ENCODE measurements at regions not wholly inside any gene's neighbourhood (a gene's known extent, or its start where the extent isn't known, plus 50 kb on each side); places are given as distances from the start of the nearest gene placed in this dataset.
"Not testable (repeated sequence)": the region's sequence is repeated elsewhere in the genome, so short reads cannot be mapped to it uniquely, and the experiment has no call there.

DNA sequence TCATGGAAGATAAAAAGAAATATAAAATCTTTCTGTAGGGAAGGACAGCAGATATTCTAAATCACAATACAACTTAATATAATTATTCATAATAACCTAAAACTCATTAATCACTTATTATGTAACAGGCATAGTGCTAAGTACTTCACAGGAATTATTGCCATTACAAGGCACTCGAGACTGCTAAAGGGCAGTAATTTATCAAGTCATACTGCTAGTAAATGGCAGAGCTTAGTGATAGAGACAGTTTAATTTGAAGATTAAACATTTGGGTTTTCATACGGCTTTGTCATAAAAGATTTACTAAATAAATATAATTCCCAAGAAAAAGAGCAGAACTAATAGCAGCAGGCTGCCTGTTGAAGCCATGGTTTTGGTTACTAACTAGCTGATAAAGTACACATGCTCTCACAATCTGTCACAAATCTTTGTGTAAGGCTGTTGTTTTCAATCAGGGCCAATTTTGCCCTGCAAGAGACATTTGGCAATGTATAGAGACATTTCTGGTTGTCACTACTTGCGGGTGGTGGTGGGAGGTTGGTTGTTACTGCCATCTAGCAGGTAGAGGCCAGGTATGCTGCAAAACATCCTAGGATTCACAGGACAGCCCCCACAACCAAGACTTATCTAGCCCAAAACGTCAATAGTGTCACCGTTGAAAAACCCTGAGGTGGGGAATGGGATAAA is 233.3 kb upstream of the CACNA2D1 start:
- no peak overlapping the region for H3K9ac ChIP-seq (ENCODE audit: low read length in 5 of 5)
- no peaks in the 10 kb centered on the region for H3K27me3 ChIP-seq (ENCODE audit: control insufficient read depth in 5 of 5, insufficient read depth in 4 of 5, low read length in 5 of 5)
- no peak overlapping the region for H3K27ac ChIP-seq (ENCODE audit: low read depth, low read length)
- H3K36me3 ChIP-seq (ENCODE audit: control insufficient read depth in 5 of 5, insufficient read depth in 5 of 5, low read length in 5 of 5), result no peaks in the 10 kb centered on the region
- H3K4me3 ChIP-seq (ENCODE audit: low read depth in 1 of 5, low read length in 5 of 5), result no peak overlapping the region
- no peaks in the 10 kb centered on the region for H3K9me3 ChIP-seq (ENCODE audit: control insufficient read depth in 5 of 5, low read length in 5 of 5)
- peaks cover 0 to 3% (median 0%) of the 10 kb centered on the region in 5 donors for H3K4me1 ChIP-seq (ENCODE audit: control insufficient read depth in 5 of 5, insufficient read depth in 5 of 5, low read length in 5 of 5)

DNA sequence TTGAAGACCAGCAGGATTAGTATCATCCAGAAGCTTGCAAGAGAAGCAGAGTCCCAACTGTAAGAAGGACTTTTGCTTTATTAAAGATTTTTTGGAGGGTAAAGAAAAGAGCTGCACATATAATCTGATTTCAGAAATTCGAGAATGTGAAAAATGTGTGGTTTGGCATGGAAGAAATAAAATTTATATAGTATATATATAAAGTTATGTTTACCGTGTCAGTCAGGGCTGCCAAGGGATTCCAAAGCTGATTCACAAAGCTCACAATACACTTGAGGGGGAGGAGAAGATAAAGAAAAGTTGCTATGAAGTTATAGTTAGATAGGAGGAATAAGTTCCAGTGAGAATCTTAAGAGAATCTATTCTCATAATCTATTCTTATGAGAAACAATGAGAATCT is 231.8 kb upstream of the CACNA2D1 start:
- H3K4me3 ChIP-seq (ENCODE audit: low read depth in 1 of 5, low read length in 5 of 5), result no peak overlapping the region
- H3K4me1 ChIP-seq (ENCODE audit: control insufficient read depth in 5 of 5, insufficient read depth in 5 of 5, low read length in 5 of 5), result peaks cover 0 to 3% (median 0%) of the 10 kb centered on the region in 5 donors
- no peaks in the 10 kb centered on the region for H3K36me3 ChIP-seq (ENCODE audit: control insufficient read depth in 5 of 5, insufficient read depth in 5 of 5, low read length in 5 of 5)
- H3K9ac ChIP-seq (ENCODE audit: low read length in 5 of 5), result no peak overlapping the region
- H3K9me3 ChIP-seq (ENCODE audit: control insufficient read depth in 5 of 5, low read length in 5 of 5), result no peaks in the 10 kb centered on the region
- no peaks in the 10 kb centered on the region for H3K27me3 ChIP-seq (ENCODE audit: control insufficient read depth in 5 of 5, insufficient read depth in 4 of 5, low read length in 5 of 5)
- H3K27ac ChIP-seq (ENCODE audit: low read depth, low read length), result no peak overlapping the region

DNA sequence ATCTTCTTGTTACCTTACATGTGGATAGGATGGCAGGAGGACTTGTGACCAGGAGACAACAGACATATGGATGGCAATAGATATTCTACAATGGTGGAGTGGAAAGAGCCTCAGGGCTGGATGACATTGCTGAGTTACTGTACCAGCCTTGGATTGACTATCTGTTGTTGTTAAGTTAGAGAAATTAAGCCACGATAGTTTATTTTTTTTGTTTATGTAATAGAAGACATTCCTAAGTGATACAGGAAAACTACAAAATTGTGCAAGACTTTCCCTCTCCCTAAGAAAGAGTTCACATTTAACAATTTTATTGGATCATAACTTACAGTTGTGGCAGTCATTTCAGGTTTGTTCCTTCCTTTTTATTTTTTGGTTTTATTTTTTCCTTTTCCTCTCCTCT is 230.7 kb upstream of the CACNA2D1 start:
- Histone ChIP-seq H3K27me3 (ENCODE audit: control insufficient read depth in 5 of 5, insufficient read depth in 4 of 5, low read length in 5 of 5) (no peaks in the 10 kb centered on the region), H3K4me3 (ENCODE audit: low read depth in 1 of 5, low read length in 5 of 5) (no peak overlapping the region), H3K27ac (ENCODE audit: low read depth, low read length) (no peak overlapping the region), H3K4me1 (ENCODE audit: control insufficient read depth in 5 of 5, insufficient read depth in 5 of 5, low read length in 5 of 5) (peaks cover 0 to 3% (median 0%) of the 10 kb centered on the region in 5 donors), H3K9ac (ENCODE audit: low read length in 5 of 5) (no peak overlapping the region), H3K9me3 (ENCODE audit: control insufficient read depth in 5 of 5, low read length in 5 of 5) (no peaks in the 10 kb centered on the region), H3K36me3 (ENCODE audit: control insufficient read depth in 5 of 5, insufficient read depth in 5 of 5, low read length in 5 of 5) (no peaks in the 10 kb centered on the region)

- no peak overlapping the region for H3K4me3 ChIP-seq (ENCODE audit: low read depth in 1 of 5, low read length in 5 of 5)
- H3K4me1 ChIP-seq (ENCODE audit: control insufficient read depth in 5 of 5, insufficient read depth in 5 of 5, low read length in 5 of 5), result no peaks in the 10 kb centered on the region
Observed at GRCh38 chr7:82672078-82672477, 228.5 kb upstream of the CACNA2D1 start.

DNA sequence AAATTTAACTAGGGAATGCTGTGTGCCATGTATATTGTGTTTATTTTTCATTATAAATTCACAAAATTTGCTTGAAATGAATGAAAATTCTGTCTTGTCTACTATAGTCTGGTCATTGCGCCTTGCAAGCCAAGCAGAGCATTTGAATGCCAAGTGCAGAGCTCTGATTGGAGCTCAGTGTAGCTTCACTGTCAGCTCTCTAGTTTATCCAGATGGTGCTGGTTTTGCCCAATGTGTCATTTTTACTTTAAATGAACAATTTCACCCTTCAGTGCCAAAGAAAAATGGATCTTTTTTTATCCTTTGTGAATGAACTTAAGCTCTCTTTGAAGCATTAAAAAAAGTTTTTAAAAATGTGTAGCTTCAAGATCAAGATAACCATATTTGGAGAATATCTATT is 225.6 kb upstream of the CACNA2D1 start:
- H3K36me3 ChIP-seq (ENCODE audit: control insufficient read depth in 5 of 5, insufficient read depth in 5 of 5, low read length in 5 of 5), result no peaks in the 10 kb centered on the region
- H3K9me3 ChIP-seq (ENCODE audit: control insufficient read depth in 5 of 5, low read length in 5 of 5), result no peaks in the 10 kb centered on the region
- H3K9ac ChIP-seq (ENCODE audit: low read length in 5 of 5), result no peak overlapping the region
- H3K4me3 ChIP-seq (ENCODE audit: low read depth in 1 of 5, low read length in 5 of 5), result no peak overlapping the region
- H3K27me3 ChIP-seq (ENCODE audit: control insufficient read depth in 5 of 5, insufficient read depth in 4 of 5, low read length in 5 of 5), result no peaks in the 10 kb centered on the region
- no peaks in the 10 kb centered on the region for H3K4me1 ChIP-seq (ENCODE audit: control insufficient read depth in 5 of 5, insufficient read depth in 5 of 5, low read length in 5 of 5)
- H3K27ac ChIP-seq (ENCODE audit: low read depth, low read length), result no peak overlapping the region

More at GRCh38 chr7:82672078-82672477, 228.5 kb upstream of the CACNA2D1 start:
- Histone ChIP-seq H3K27ac (ENCODE audit: low read depth, low read length) (no peak overlapping the region), H3K36me3 (ENCODE audit: control insufficient read depth in 5 of 5, insufficient read depth in 5 of 5, low read length in 5 of 5) (no peaks in the 10 kb centered on the region), H3K9ac (ENCODE audit: low read length in 5 of 5) (no peak overlapping the region), H3K9me3 (ENCODE audit: control insufficient read depth in 5 of 5, low read length in 5 of 5) (no peaks in the 10 kb centered on the region), H3K27me3 (ENCODE audit: control insufficient read depth in 5 of 5, insufficient read depth in 4 of 5, low read length in 5 of 5) (no peaks in the 10 kb centered on the region)

- H3K4me3 ChIP-seq (ENCODE audit: low read depth in 1 of 5, low read length in 5 of 5), result no peak overlapping the region
- no peak overlapping the region for H3K27ac ChIP-seq (ENCODE audit: low read depth, low read length)
- H3K9ac ChIP-seq (ENCODE audit: low read length in 5 of 5), result no peak overlapping the region
- H3K4me1 ChIP-seq (ENCODE audit: control insufficient read depth in 5 of 5, insufficient read depth in 5 of 5, low read length in 5 of 5), result no peaks in the 10 kb centered on the region
- no peaks in the 10 kb centered on the region for H3K9me3 ChIP-seq (ENCODE audit: control insufficient read depth in 5 of 5, low read length in 5 of 5)
- H3K36me3 ChIP-seq (ENCODE audit: control insufficient read depth in 5 of 5, insufficient read depth in 5 of 5, low read length in 5 of 5), result no peaks in the 10 kb centered on the region
- no peaks in the 10 kb centered on the region for H3K27me3 ChIP-seq (ENCODE audit: control insufficient read depth in 5 of 5, insufficient read depth in 4 of 5, low read length in 5 of 5)
Observed at GRCh38 chr7:82668676-82669075, 225.1 kb upstream of the CACNA2D1 start.

DNA sequence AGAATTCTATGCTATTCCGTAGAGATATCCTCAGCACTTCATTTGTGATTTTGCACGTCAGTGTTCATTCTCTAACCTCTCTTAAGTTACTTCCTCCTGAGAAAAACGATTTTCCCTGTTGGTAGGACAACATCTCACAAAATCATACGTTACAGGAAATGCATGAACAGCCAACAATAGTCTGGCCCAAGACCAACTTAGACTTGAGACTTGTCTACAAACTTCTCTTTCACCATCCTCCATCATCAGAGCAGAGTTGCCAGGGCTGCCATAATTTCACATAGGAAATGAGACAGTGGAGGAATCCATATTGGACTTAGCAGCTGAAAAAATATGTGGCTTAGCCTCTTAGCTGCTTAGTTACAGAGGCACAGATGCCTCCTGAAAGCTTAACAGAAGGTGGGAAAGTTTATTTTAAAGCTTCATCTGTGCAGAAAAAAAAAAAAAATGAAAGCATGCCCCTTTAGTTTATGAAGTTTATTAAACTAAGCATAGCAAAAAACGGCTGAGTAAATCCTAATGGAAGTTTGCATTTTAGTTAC is 222.5 kb upstream of the CACNA2D1 start:
- Histone ChIP-seq H3K36me3 (ENCODE audit: control insufficient read depth in 5 of 5, insufficient read depth in 5 of 5, low read length in 5 of 5) (no peaks in the 10 kb centered on the region), H3K4me3 (ENCODE audit: low read depth in 1 of 5, low read length in 5 of 5) (no peak overlapping the region), H3K9me3 (ENCODE audit: control insufficient read depth in 5 of 5, low read length in 5 of 5) (no peaks in the 10 kb centered on the region), H3K27ac (ENCODE audit: low read depth, low read length) (no peak overlapping the region), H3K27me3 (ENCODE audit: control insufficient read depth in 5 of 5, insufficient read depth in 4 of 5, low read length in 5 of 5) (no peaks in the 10 kb centered on the region), H3K9ac (ENCODE audit: low read length in 5 of 5) (no peak overlapping the region), H3K4me1 (ENCODE audit: control insufficient read depth in 5 of 5, insufficient read depth in 5 of 5, low read length in 5 of 5) (no peaks in the 10 kb centered on the region)

DNA sequence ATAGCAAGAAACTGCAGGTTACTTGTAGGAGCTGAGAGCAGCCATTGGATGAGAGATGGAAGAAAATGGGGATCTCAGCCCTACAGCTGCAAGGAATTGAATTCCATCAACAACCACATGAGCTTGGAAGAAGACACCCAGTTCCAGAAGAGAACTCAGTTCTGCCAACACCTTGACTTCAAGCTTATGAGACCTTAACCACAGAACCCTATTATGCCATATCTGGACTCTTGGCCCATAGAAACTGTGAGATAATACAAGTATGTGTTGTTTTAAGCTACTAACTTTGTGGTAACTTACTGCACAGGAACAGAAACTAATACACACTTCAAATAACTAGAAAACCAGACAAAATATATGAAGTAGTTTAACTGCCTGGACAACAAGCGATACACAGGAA is 212.4 kb upstream of the CACNA2D1 start:
- H3K27me3 ChIP-seq (ENCODE audit: control insufficient read depth in 5 of 5, insufficient read depth in 4 of 5, low read length in 5 of 5), result no peaks in the 10 kb centered on the region
- peaks cover 0 to 6% (median 0%) of the 10 kb centered on the region in 5 donors for H3K9me3 ChIP-seq (ENCODE audit: control insufficient read depth in 5 of 5, low read length in 5 of 5)
- H3K36me3 ChIP-seq (ENCODE audit: control insufficient read depth in 5 of 5, insufficient read depth in 5 of 5, low read length in 5 of 5), result no peaks in the 10 kb centered on the region

DNA sequence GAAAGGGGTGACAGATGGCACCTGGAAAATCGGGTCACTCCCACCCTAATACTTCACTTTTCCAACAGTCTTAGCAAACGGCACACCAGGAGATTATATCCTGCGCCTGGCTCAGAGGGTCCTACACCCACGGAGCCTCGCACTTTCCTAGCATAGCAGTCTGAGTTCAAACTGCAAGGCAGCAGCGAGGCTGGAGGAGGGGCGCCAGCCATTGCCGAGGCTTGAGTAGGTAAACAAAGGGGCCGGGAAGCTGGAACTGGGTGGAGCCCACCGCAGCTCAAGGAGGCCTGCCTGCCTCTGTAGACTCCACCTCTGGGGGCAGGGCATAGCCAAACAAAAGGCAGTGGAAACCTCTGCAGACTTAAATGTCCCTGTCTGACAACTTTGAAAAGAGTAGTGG is 206.5 kb upstream of the CACNA2D1 start:
- not testable (repeated sequence) for H3K4me1 ChIP-seq (ENCODE audit: control insufficient read depth in 5 of 5, insufficient read depth in 5 of 5, low read length in 5 of 5); H3K27ac ChIP-seq (ENCODE audit: low read depth, low read length); H3K4me3 ChIP-seq (ENCODE audit: low read depth in 1 of 5, low read length in 5 of 5); H3K36me3 ChIP-seq (ENCODE audit: control insufficient read depth in 5 of 5, insufficient read depth in 5 of 5, low read length in 5 of 5); H3K27me3 ChIP-seq (ENCODE audit: control insufficient read depth in 5 of 5, insufficient read depth in 4 of 5, low read length in 5 of 5); H3K9me3 ChIP-seq (ENCODE audit: control insufficient read depth in 5 of 5, low read length in 5 of 5); H3K9ac ChIP-seq (ENCODE audit: low read length in 5 of 5)

More for the DNA sequence above, 212.4 kb upstream of the CACNA2D1 start:
- Histone ChIP-seq H3K27ac (ENCODE audit: low read depth, low read length) (no peak overlapping the region), H3K9ac (ENCODE audit: low read length in 5 of 5) (no peak overlapping the region), H3K4me1 (ENCODE audit: control insufficient read depth in 5 of 5, insufficient read depth in 5 of 5, low read length in 5 of 5) (no peaks in the 10 kb centered on the region), H3K4me3 (ENCODE audit: low read depth in 1 of 5, low read length in 5 of 5) (no peak overlapping the region)

GRCh38 chr7:82633592-82633991 is 190.0 kb upstream of the CACNA2D1 start:
- H3K36me3 ChIP-seq (ENCODE audit: control insufficient read depth in 5 of 5, insufficient read depth in 5 of 5, low read length in 5 of 5), result no peaks in the 10 kb centered on the region
- H3K4me1 ChIP-seq (ENCODE audit: control insufficient read depth in 5 of 5, insufficient read depth in 5 of 5, low read length in 5 of 5), result no peaks in the 10 kb centered on the region
- H3K9ac ChIP-seq (ENCODE audit: low read length in 5 of 5), result no peak overlapping the region
- H3K9me3 ChIP-seq (ENCODE audit: control insufficient read depth in 5 of 5, low read length in 5 of 5), result no peaks in the 10 kb centered on the region
- H3K27me3 ChIP-seq (ENCODE audit: control insufficient read depth in 5 of 5, insufficient read depth in 4 of 5, low read length in 5 of 5), result no peaks in the 10 kb centered on the region
- no peak overlapping the region for H3K27ac ChIP-seq (ENCODE audit: low read depth, low read length)
- no peak overlapping the region for H3K4me3 ChIP-seq (ENCODE audit: low read depth in 1 of 5, low read length in 5 of 5)

Measured in subcutaneous abdominal adipose tissue (tissue), 5 donors.